H1 (cell line): ENCODE measurements at regions not wholly inside any gene's neighbourhood (a gene's known extent, or its start where the extent isn't known, plus 50 kb on each side); places are given as distances from the start of the nearest gene placed in this dataset.

Experiments used
- CHD2 ChIP-seq: IDR thresholded peaks from 2 replicates; pipeline ENCODE4 v1.6.1; 2012; ENCODE audit warnings: low read length, improper control_type of control experiment
- EP300 ChIP-seq, 2 experiments: IDR thresholded peaks; 1 replicate in 1 of 2; 2 replicates in 1 of 2; pipeline ENCODE4 v1.6.1; 2011 to 2012; ENCODE audit warnings: low read depth in 2 of 2, low read length in 2 of 2, mild to moderate bottlenecking in 2 of 2, borderline replicate concordance in 1 of 2, inconsistent platforms in 1 of 2, moderate library complexity in 1 of 2
- EZH2 ChIP-seq: fragments of 200-600 bp; sonication (generic); IDR thresholded peaks from 2 replicates; pipeline ENCODE4 v1.7.1; 2012; ENCODE audit warnings: low read depth, mild to moderate bottlenecking, moderate library complexity, low read length, inconsistent platforms; ENCODE audit not compliant: severe bottlenecking
- GTF2F1 ChIP-seq: IDR thresholded peaks from 2 replicates; pipeline ENCODE4 v1.6.1; 2012; ENCODE audit warnings: low read depth, low read length, improper control_type of control experiment, borderline replicate concordance
- POLR2A ChIP-seq, 2 experiments: IDR thresholded peaks; 1 replicate in 1 of 2; 2 replicates in 1 of 2; pipeline ENCODE4 v1.6.1; 2011; ENCODE audit warnings: low read depth in 2 of 2, low read length in 2 of 2, mild to moderate bottlenecking in 2 of 2; ENCODE audit errors: control extremely low read depth in 1 of 2
- RFX5 ChIP-seq: IDR thresholded peaks from 2 replicates; pipeline ENCODE4 v1.6.1; 2011; ENCODE audit warnings: low read depth, low read length, improper control_type of control experiment, borderline replicate concordance
- SIX5 ChIP-seq: IDR thresholded peaks from 2 replicates; pipeline ENCODE4 v1.6.1; 2011; ENCODE audit warnings: mild to moderate bottlenecking, low read depth, low read length
- SRF ChIP-seq: IDR thresholded peaks from 2 replicates; pipeline ENCODE4 v1.6.1; 2011; ENCODE audit warnings: mild to moderate bottlenecking, low read depth, low read length, moderate library complexity
- TF ChIP-seq, protein P1 (sequence below), 3 experiments: IDR thresholded peaks; 1 replicate in 2 of 3; 2 replicates in 1 of 3; pipeline versions ENCODE4 v1.5.1 to v1.6.1; 2011; ENCODE audit warnings: low read length in 3 of 3, mild to moderate bottlenecking in 3 of 3, inconsistent platforms in 2 of 3, low read depth in 1 of 3, moderate library complexity in 1 of 3; ENCODE audit not compliant: insufficient read depth in 1 of 3; ENCODE audit errors: control extremely low read depth in 1 of 3
- TF ChIP-seq, protein P2 (sequence below): IDR thresholded peaks from 2 replicates; pipeline ENCODE4 v1.6.1; 2012; ENCODE audit warnings: inconsistent platforms

DNA sequence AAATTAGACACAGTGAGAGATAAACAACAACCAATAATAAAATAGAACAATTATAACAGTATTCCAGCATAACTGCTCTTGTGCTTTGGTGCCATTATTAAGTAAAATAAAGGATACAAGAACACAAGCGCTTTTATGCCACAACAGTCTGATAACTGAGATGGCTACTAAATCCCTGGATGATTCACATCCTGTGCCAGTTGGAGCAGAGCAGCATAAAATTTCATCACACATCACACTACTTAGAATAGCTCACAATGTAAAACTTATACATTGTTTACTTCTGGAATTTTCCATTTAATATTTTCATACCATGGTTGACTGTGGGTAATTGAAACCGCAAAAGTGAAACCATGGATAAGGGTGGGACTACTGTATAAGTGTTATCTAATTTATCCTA lies 399.9 kb upstream of the CNKSR2 start:
- no peak for TF ChIP-seq CHD2
- no peak for TF ChIP-seq POLR2A (IDR thresholded peaks at IDR 0.05; ENCODE audit: control extremely low read depth in 1 of 2, low read depth in 2 of 2, low read length in 2 of 2)
- no peak for TF ChIP-seq EP300 (IDR thresholded peaks at IDR 0.05; ENCODE audit: borderline replicate concordance in 1 of 2, low read depth in 2 of 2, low read length in 2 of 2)
- TF ChIP-seq, protein P1, sequence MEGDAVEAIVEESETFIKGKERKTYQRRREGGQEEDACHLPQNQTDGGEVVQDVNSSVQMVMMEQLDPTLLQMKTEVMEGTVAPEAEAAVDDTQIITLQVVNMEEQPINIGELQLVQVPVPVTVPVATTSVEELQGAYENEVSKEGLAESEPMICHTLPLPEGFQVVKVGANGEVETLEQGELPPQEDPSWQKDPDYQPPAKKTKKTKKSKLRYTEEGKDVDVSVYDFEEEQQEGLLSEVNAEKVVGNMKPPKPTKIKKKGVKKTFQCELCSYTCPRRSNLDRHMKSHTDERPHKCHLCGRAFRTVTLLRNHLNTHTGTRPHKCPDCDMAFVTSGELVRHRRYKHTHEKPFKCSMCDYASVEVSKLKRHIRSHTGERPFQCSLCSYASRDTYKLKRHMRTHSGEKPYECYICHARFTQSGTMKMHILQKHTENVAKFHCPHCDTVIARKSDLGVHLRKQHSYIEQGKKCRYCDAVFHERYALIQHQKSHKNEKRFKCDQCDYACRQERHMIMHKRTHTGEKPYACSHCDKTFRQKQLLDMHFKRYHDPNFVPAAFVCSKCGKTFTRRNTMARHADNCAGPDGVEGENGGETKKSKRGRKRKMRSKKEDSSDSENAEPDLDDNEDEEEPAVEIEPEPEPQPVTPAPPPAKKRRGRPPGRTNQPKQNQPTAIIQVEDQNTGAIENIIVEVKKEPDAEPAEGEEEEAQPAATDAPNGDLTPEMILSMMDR (IDR thresholded peaks at IDR 0.05; ENCODE audit: control extremely low read depth in 1 of 3, insufficient read depth in 1 of 3, low read depth in 1 of 3, low read length in 3 of 3) = no peak
- no peak for TF ChIP-seq SRF
- no peak for TF ChIP-seq SIX5
- no peak for TF ChIP-seq EZH2
- no peak for TF ChIP-seq GTF2F1
- TF ChIP-seq, protein P2, sequence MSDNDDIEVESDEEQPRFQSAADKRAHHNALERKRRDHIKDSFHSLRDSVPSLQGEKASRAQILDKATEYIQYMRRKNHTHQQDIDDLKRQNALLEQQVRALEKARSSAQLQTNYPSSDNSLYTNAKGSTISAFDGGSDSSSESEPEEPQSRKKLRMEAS = no peak
- TF ChIP-seq RFX5 = no peak
